Endothelial cell of umbilical vein (primary cell): ENCODE measurements at regions not wholly inside any gene's neighbourhood (a gene's known extent, or its start where the extent isn't known, plus 50 kb on each side); places are given as distances from the start of the nearest gene placed in this dataset.

Source experiments
- BruUV-seq: library from RNA; stranded (reverse); fragments of 400-500 nt; replicated peaks from 2 replicates; lab custom pipeline; 2021; lab: Mats Ljungman, UMichigan
- CTCF ChIA-PET: fragments of 300-600, 350-600 bp; sonication (Branson Sonifier 250); formaldehyde crosslinking; loops from one replicate; lab custom pipeline; 2021; ENCODE audit warnings: antibody characterized with exemption, inconsistent platforms; lab: Charles Lee
- POLR2A ChIA-PET: fragments of 300-600, 350-600 bp; sonication (Branson Sonifier 250); formaldehyde crosslinking; loops from one replicate; lab custom pipeline; 2021; ENCODE audit warnings: antibody characterized with exemption, inconsistent platforms; lab: Charles Lee
- DNase-seq: peaks from one replicate; pipeline ENCODE4 v3.0.0-alpha.2; 2011; ENCODE audit warnings: low read depth, low spot score
- FAIRE-seq: peaks from 2 replicates; lab custom pipeline; 2011; peaks lifted over from hg19 to GRCh38; lab: Jason Lieb, UNC
- H2AFZ ChIP-seq: 2 replicates; pipeline ENCODE4 v1.6.0; 2012; ENCODE audit warnings: low read depth, low read length, control low read depth, inconsistent platforms
- H3K27ac ChIP-seq: 2 replicates; pipeline ENCODE4 v1.5.1; 2011; ENCODE audit warnings: low read depth, mild to moderate bottlenecking, control low read depth, low read length, moderate library complexity; ENCODE audit not compliant: insufficient read depth
- H3K27me3 ChIP-seq, 2 experiments: 2 replicates each; pipeline versions ENCODE4 v1.6.0 to v1.6.1; 2011; ENCODE audit warnings: low read length in 2 of 2, mixed read lengths in 1 of 2; ENCODE audit not compliant: control insufficient read depth in 2 of 2, insufficient read depth in 2 of 2
- H3K36me3 ChIP-seq, 2 experiments: 2 replicates in 1 of 2; 3 replicates in 1 of 2; pipeline ENCODE4 v1.5.1; 2011; ENCODE audit warnings: low read length in 2 of 2, mild to moderate bottlenecking in 1 of 2, moderate library complexity in 1 of 2; ENCODE audit not compliant: control insufficient read depth in 2 of 2, insufficient read depth in 2 of 2; ENCODE audit errors: extremely low read depth in 1 of 2
- H3K4me1 ChIP-seq: 3 replicates; pipeline ENCODE4 v1.5.1; 2011; ENCODE audit warnings: mild to moderate bottlenecking, low read length; ENCODE audit not compliant: control insufficient read depth, insufficient read depth; ENCODE audit errors: extremely low read depth
- H3K4me2 ChIP-seq: 2 replicates; pipeline ENCODE4 v1.6.1; 2011; ENCODE audit warnings: low read length, control low read depth, mixed read lengths; ENCODE audit not compliant: insufficient read depth
- H3K4me3 ChIP-seq, 3 experiments: fragments of 200-600 bp in 1 of 3; sonication (generic), shearing (Covaris generic) in 1 of 3; replicated peaks in 1 of 3; 2 replicates each; pipeline ENCODE4 v1.5.1; 2011 to 2016; ENCODE audit warnings: control low read depth in 3 of 3, low read length in 3 of 3, mild to moderate bottlenecking in 2 of 3, inconsistent platforms in 1 of 3, low read depth in 1 of 3, moderate library complexity in 1 of 3; ENCODE audit not compliant: insufficient read depth in 1 of 3
- H3K79me2 ChIP-seq: 2 replicates; pipeline ENCODE4 v1.6.0; 2012; ENCODE audit warnings: low read length, inconsistent platforms; ENCODE audit not compliant: control insufficient read depth, insufficient read depth
- H3K9ac ChIP-seq: replicated peaks from 2 replicates; pipeline ENCODE3; 2011; ENCODE audit warnings: low read length, control low read depth; ENCODE audit not compliant: insufficient read depth; ENCODE audit errors: extremely low read depth
- H3K9me1 ChIP-seq: replicated peaks from 3 replicates; pipeline ENCODE4 v1.6.0; 2011; ENCODE audit warnings: mild to moderate bottlenecking, low read length; ENCODE audit not compliant: control insufficient read depth, insufficient read depth; ENCODE audit errors: extremely low read depth
- H3K9me3 ChIP-seq: replicated peaks from 2 replicates; pipeline ENCODE4 v1.5.1; 2012; ENCODE audit warnings: low read length, inconsistent platforms; ENCODE audit not compliant: control insufficient read depth, insufficient read depth
- H4K20me1 ChIP-seq: replicated peaks from 2 replicates; pipeline ENCODE3; 2011; ENCODE audit warnings: mild to moderate bottlenecking, low read length; ENCODE audit not compliant: control insufficient read depth, insufficient read depth; ENCODE audit errors: extremely low read depth
- CTCF ChIP-seq, 2 donors: IDR thresholded peaks; 1 replicate in 1 of 2; 2 replicates in 1 of 2; pipeline ENCODE4 v1.5.1; 2011; ENCODE audit warnings: low read length in 2 of 2, mild to moderate bottlenecking in 2 of 2, moderate library complexity in 2 of 2, control low read depth in 1 of 2, inconsistent platforms in 1 of 2, low read depth in 1 of 2; ENCODE audit not compliant: insufficient read depth in 1 of 2; ENCODE audit errors: extremely low read depth in 1 of 2
- EZH2 ChIP-seq: IDR thresholded peaks from 2 replicates; pipeline ENCODE4 v1.6.1; 2012; ENCODE audit warnings: borderline replicate concordance, low read depth, mild to moderate bottlenecking, moderate library complexity, low read length, inconsistent platforms; ENCODE audit not compliant: severe bottlenecking
- FOS ChIP-seq: IDR thresholded peaks from 2 replicates; pipeline ENCODE4 v1.6.1; 2011; ENCODE audit warnings: mild to moderate bottlenecking, low read length, moderate library complexity, borderline replicate concordance; ENCODE audit not compliant: insufficient read depth
- GATA2 ChIP-seq: IDR thresholded peaks from 2 replicates; pipeline ENCODE4 v1.7.0; 2011; ENCODE audit warnings: low read depth, mild to moderate bottlenecking, moderate library complexity, mixed read lengths, low read length; ENCODE audit not compliant: insufficient read length, insufficient read depth
- JUN ChIP-seq: IDR thresholded peaks from 2 replicates; pipeline ENCODE4 v1.6.1; 2011; ENCODE audit warnings: borderline replicate concordance, low read depth; ENCODE audit not compliant: insufficient read length, insufficient read depth
- MAX ChIP-seq: IDR thresholded peaks from 2 replicates; pipeline ENCODE4 v1.6.1; 2011; ENCODE audit not compliant: insufficient read depth, insufficient read length
- MYC ChIP-seq: IDR thresholded peaks from one replicate; pipeline ENCODE4 v1.6.1; 2011; ENCODE audit warnings: mild to moderate bottlenecking, low read depth, low read length
- POLR2A ChIP-seq: IDR thresholded peaks from 2 replicates; pipeline ENCODE4 v1.6.1; 2012; ENCODE audit warnings: low read depth, mild to moderate bottlenecking, control low read depth, low read length
- POLR2AphosphoS5 ChIP-seq: IDR thresholded peaks from 2 replicates; pipeline ENCODE4 v1.6.1; 2012; ENCODE audit warnings: low read depth, mild to moderate bottlenecking, control low read depth, low read length, moderate library complexity; ENCODE audit not compliant: insufficient read depth
- dilution Hi-C: fragments of 300-500 bp; cut with MboI; formaldehyde crosslinking; loops from one replicate; pipeline ENCODE4 v1.15.0; 2019; ENCODE audit warnings: low sequenced_read_pairs; ENCODE audit not compliant: extremely low pct_ligation_motif_present
- intact Hi-C: fragments of 100-400 bp; cut with micrococcal nuclease; formaldehyde crosslinking; loops from one replicate; pipeline ENCODE4 v1.10.0; 2022

GRCh38 chr6:63121166-63121565, 90.1 kb upstream of the FKBP1C start:
- no peak overlapping the region for H3K9ac ChIP-seq
- ChIA-PET POLR2A (no interaction called here), CTCF (no interaction called here)
- no peak overlapping the region for H3K4me2 ChIP-seq
- no peak overlapping the region for H3K27ac ChIP-seq
- no peak for DNase-seq
- dilution Hi-C loops = no loop called here
- H2AFZ ChIP-seq = no peak overlapping the region
- no peaks in the 10 kb centered on the region for H3K9me1 ChIP-seq
- no peaks in the 10 kb centered on the region for H3K4me1 ChIP-seq
- no TSS peak for BruUV-seq
- no peaks in the 10 kb centered on the region for H3K79me2 ChIP-seq
- TF ChIP-seq MAX (no peak), FOS (no peak), MYC (no peak), POLR2A (no peak), CTCF (IDR thresholded peaks at IDR 0.05; ENCODE audit: extremely low read depth in 1 of 2, insufficient read depth in 1 of 2, low read depth in 1 of 2, low read length in 2 of 2) (no peak), EZH2 (no peak), JUN (no peak), GATA2 (no peak), POLR2AphosphoS5 (no peak)
- intact Hi-C loops = no loop called here
- H3K36me3 ChIP-seq = no peaks in the 10 kb centered on the region
- no peak for FAIRE-seq
- H4K20me1 ChIP-seq = no peaks in the 10 kb centered on the region
- H3K9me3 ChIP-seq = no peaks in the 10 kb centered on the region
- no peaks in the 10 kb centered on the region for H3K27me3 ChIP-seq
- H3K4me3 ChIP-seq = no peak overlapping the region
